NOMO-1 treated with DMSO at 0.1 percent for 48 hours (cell line): ENCODE measurements at regions not wholly inside any gene's neighbourhood (a gene's known extent, or its start where the extent isn't known, plus 50 kb on each side); places are given as distances from the start of the nearest gene placed in this dataset.
"Not testable (repeated sequence)": the region's sequence is repeated elsewhere in the genome, so short reads cannot be mapped to it uniquely, and the experiment has no call there.

Experiments used
- DNase-seq: peaks from one replicate; lab custom pipeline; 2025; ENCODE audit not compliant: unreplicated experiment; lab: John Stamatoyannopoulos, UW

- DNase-seq = no peak
These were observed 331.0 kb upstream of the PSMD7 start for GRCh38 chr16:73965591-73965990.

GRCh38 chr16:73956587-73957494, 339.8 kb upstream of the PSMD7 start:
- DNase-seq = peak; percentile 78

DNA sequence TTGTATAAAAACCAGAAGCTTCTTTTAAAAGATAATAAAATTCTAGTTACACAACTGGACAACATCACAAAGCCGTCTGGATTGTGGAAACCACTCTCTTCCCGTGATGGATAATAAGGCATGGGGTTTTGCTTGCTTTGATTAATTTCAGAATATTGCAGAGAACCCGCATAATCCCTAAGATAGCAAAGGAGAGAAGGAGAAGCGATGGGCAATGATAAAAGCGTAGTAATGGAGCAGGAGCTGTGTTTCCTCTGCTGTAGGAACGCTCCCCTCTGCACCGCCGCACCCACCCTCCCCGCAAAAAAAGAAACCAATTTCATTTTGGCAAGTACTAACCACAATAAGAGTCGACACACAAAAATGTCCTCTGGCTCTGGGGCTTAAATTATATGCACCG, 340.9 kb upstream of the PSMD7 start:
- no peak for DNase-seq

GRCh38 chr16:73955255-73955654, 341.4 kb upstream of the PSMD7 start:
- DNase-seq = no peak

GRCh38 chr16:73951481-73951880, 345.1 kb upstream of the PSMD7 start:
- no peak for DNase-seq

DNA sequence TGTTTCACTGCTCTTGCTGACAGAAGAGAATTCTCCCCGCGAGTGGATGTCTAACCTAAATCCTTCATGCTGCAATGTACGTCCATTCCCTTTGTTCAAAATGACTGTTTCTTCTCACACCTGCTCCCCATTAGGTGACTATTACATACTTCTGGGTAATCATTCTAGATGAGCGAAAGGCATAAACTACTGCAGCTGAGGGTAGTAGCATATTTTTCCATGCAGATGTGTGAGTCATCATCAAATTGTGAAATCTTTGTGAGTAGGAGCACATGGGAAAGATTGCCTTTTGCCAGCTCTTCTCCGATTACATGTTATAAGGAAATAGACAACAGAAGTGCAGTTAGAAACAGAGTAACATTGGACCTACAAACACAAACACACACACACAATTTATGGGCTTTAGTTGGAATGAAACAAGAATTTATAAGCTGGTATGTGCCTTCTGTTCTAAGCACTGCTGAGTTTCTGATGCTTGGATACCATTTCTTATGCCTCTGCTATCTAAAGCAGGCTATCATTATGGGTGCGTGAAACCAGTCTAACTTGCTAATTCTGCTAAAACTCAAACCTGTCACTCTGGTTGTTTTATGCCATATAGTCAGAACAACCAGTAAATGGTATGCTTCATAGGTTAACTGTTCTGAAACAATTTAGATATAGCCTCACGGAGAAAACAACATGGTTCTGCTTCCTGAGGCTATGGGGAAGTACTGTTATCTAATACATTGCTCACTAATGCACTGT, 346.9 kb upstream of the PSMD7 start:
- DNase-seq = no peak

DNA sequence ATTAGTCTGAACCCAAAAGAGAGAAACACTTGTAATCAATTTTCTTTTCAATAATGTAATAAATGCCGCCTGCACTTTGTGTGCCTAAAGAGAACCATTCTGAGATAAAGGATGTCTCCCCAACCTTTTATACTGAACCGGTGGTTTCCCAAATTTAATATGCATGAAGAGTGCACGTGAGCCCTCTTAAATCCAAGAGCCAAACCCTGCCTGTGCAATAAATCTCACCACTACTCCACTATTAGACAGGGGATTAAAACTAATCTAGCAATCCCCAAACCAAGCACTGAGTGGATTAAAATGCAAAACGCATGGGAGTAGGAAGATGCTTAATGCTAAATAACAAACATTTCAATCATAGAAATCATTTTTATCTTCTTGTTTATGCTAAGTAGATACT, 351.0 kb upstream of the PSMD7 start:
- DNase-seq = no peak

DNA sequence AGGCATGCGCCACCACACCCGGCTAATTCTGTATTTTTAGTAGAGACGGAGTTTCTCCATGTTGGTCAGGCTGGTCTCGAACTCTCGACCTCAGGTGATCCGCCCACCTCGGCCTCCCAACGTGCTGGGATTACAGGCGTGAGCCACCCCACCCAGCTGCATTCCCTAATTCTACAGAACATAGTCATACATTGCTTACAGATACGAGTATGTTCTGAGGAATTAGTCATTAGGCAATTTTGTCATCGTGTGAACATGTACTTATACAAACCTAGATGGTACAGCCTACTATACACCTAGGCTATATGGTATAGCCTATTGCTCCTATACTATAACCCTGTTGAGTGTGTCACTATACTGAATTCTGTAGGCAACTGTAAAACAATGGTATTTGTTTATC, 353.4 kb upstream of the PSMD7 start:
- not testable (repeated sequence) for DNase-seq

- DNase-seq = not testable (repeated sequence)
These were observed 355.8 kb upstream of the PSMD7 start for GRCh38 chr16:73940786-73941185.

DNA sequence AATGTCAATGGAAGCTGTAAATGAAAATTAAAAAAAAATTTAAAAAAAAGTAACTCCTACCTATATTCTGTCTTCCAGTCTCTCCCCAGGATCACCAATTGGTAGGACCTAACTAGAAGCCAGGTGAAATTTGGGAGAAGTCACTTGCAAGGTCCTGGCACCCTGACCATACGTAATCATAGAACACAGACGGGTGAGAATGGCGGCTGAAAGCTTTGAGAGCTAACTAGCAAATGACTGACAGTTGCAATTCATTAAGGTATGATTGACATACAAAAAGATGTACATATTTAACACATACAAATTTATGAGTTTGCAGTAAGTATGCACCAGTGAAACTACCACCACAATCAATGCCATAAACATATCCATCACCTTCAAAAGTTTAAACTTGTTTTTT, 372.7 kb upstream of the PSMD7 start:
- no peak for DNase-seq

DNA sequence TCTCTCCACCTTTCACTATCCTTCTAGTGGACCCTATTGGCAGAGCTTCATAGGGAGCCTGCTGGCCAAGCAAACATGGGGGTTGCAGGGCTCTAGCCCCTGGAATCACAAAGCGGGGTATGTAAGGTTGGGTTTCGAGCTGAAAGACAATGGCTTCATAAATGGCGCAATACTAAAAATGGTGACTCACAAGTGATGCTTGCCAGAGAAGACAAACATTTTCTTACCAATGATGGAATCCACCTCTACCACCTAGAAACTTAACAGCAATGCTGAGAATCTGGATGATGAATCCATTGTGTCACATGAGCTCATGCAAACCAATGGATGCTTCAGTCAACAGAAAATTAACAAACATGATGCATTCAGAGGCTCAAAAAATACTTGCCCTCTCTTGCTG, 375.3 kb upstream of the PSMD7 start:
- DNase-seq = no peak

DNA sequence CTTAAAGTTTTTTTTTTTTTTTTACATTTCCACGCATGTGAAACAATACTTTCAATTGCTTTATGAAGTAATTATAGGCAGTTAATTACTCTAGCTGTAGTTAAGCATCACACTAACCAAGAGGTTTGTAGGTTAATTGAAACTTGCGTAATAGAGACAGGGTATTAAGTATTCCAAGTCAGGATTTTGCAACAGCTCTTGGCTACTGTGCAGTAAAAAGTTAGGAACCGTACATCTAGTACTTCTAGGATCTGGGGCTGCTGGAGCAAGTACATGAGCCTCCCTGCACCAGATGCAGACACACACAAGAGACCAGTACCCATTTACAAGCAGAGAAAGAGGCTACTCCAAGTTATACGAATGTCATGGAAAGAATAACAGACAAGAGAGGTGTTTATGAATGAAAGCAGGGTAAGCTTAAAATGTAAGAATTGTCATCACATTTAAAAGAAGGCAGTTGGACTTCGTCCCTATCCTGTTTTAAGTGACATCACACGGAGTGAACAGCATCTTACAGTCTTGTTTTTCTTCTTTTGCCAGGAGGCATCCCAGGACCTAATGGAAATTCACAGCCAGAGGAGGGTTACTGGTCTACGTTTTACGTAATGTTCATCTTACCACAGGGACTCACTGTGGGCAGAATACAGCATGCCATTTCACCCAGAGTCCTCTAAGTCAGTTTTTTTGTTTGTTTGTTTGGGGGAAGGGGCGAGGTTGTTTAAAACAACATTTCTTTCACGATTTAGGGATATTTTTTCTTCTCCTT, 379.6 kb upstream of the PSMD7 start:
- no peak for DNase-seq

GRCh38 chr16:73915935-73916334, 380.7 kb upstream of the PSMD7 start:
- DNase-seq = no peak

DNA sequence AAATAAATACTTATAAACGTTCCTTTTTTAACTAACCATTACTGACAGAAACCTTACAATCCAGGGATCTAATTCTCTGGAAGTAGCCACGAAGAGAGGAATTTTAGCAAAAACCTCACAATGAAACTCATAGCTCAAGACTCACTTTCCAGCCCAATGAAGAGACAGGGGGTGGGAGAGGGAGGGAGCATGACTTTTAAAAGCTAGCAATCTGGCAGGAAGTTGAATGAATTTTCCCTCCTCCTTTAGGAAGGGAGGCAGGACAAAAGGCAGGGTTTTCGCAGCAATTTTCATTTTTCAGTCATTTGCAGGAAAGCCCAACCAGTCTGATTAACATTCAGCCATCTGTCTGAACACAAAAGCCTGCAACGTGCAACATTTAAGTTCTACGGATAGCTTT, 381.5 kb upstream of the PSMD7 start:
- no peak for DNase-seq

DNA sequence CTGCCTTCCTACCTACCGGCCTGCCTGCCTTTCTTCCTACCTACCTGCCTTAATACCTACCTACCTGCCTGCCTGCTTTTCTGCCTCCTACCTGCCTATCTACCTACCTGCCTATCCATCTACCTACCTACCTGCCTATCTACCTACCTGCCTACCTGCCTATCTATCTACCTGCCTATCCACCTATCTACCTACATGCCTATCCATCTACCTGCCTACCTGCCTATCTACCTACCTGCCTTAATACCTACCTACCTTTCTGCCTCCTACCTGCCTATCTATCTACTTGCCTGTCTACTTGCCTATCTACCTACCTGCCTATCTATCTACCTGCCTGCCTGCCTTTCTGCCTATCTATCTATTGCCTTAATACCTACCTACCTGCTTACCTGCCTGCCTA, 383.8 kb upstream of the PSMD7 start:
- DNase-seq = no peak

DNA sequence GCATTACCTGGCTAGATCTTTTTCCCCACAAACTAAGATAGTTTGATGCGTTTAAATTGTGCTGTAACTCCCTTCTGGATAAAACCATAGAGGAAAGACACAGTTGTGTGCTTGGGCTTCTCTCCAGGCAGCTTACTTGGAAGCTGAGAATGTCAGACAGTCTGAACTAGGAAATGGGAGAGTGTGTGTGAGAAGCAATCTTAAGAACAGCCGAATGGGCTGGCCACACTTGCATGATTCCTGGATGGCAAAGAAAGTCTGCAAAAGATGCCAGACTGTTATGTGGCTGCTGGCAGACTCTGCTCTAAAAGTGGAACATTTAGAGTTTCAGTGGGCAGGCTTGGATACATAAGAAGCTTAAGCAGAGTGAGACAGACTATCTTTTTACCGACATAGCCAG, 384.3 kb upstream of the PSMD7 start:
- no peak for DNase-seq

GRCh38 chr16:73909529-73910035, 387.0 kb upstream of the PSMD7 start:
- DNase-seq = no peak

DNA sequence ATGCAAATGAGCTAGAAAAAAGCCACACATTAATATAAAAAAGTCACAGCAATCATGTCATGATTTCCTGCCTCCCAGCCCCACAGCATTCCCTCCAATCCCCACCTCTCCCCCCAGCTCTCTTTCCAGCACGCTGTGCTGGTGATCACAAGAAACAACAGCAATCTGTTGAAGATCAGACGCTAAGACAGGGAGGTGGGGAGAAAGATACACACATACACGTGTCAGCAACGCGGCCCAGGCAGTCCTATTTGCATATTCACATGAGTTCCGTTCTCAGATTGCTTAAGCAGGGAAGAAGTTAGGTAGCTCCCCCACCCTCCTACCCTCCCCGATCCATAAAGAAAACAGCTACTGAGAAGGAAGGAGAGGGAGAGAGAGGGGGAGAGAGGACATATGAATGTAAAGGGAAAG, 405.5 kb upstream of the PSMD7 start:
- DNase-seq = no peak

GRCh38 chr16:73890186-73891128, 406.2 kb upstream of the PSMD7 start:
- no peak for DNase-seq

DNA sequence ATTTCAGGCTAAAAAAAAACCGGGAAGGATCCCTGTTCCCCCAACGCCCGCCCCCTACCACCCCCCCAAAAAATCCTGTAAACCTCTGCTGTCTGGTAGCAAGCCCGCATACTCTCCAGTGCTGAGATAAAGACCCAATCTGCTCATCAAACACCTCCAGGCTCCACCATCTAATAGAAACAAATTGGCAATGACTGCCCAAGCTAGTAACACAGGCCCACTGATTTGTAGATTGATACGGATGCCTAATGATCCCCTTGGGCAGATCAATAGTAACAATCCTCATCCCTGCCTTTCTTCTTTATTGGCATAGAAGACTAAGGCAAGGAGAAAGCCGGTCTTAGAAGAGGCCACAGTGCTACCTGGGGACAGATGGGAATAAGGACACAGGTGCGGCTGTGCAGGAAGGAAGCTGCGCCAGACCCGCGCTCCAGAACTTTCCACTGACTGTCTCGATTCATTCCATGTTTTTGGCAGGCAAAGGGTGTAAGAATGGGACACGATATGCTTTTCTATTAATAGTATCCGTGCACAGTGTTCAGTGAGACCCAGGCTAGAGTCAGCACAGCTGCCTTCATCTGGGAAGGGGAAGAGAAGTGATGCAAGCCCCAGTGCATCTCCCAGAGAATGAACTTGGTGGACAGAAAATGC, 407.6 kb upstream of the PSMD7 start:
- DNase-seq = no peak
